HL-60 (cell line): ENCODE measurements at regions not wholly inside any gene's neighbourhood (a gene's known extent, or its start where the extent isn't known, plus 50 kb on each side); places are given as distances from the start of the nearest gene placed in this dataset.

Experiments
- DNase-seq, 2 experiments: peaks; one replicate each; pipeline ENCODE4 v3.0.0-alpha.2; 2010 to 2020; ENCODE audit warnings: low read depth in 1 of 2, low spot score in 1 of 2
- H3K27ac ChIP-seq: fragments of 250-450 bp; sonication (Bioruptor Pico); replicated peaks from 2 replicates; pipeline ENCODE4 v1.5.1; 2020; ENCODE audit warnings: mild to moderate bottlenecking, moderate library complexity
- H3K27me3 ChIP-seq: fragments of 250-450 bp; sonication (Bioruptor Pico); 2 replicates; pipeline ENCODE4 v1.5.1; 2021; ENCODE audit warnings: mild to moderate bottlenecking, moderate library complexity; ENCODE audit not compliant: insufficient read depth, poor library complexity, severe bottlenecking
- H3K4me3 ChIP-seq: replicated peaks from 2 replicates; pipeline ENCODE4 v1.5.1; 2011; ENCODE audit warnings: mild to moderate bottlenecking, control low read depth, low read length; ENCODE audit not compliant: insufficient read depth
- CTCF ChIP-seq: IDR thresholded peaks from one replicate; pipeline ENCODE4 v1.5.1; 2011; ENCODE audit warnings: low read length, control low read depth, inconsistent platforms; ENCODE audit not compliant: insufficient read depth
- GABPA ChIP-seq: IDR thresholded peaks from 2 replicates; pipeline ENCODE4 v1.6.1; 2012; ENCODE audit warnings: low read depth
- POLR2AphosphoS5 ChIP-seq: IDR thresholded peaks from 2 replicates; pipeline ENCODE4 v1.6.1; 2012; ENCODE audit warnings: low read depth
- REST ChIP-seq: IDR thresholded peaks from 2 replicates; pipeline ENCODE4 v1.6.1; 2012; ENCODE audit warnings: low read depth; ENCODE audit not compliant: insufficient replicate concordance
- SPI1 ChIP-seq: IDR thresholded peaks from 2 replicates; pipeline ENCODE4 v1.6.1; 2012; ENCODE audit warnings: low read depth, mild to moderate bottlenecking, borderline replicate concordance

GRCh38 chr16:13312063-13312462 is 410.7 kb downstream of the SHISA9 start:
- no peaks in the 10 kb centered on the region for H3K27me3 ChIP-seq
- H3K4me3 ChIP-seq: no peak overlapping the region

GRCh38 chr16:13313351-13313750 is 412.0 kb downstream of the SHISA9 start:
- DNase-seq: no peak
- H3K27ac ChIP-seq: no peak overlapping the region
- no peak for TF ChIP-seq SPI1
- TF ChIP-seq POLR2AphosphoS5: no peak
- TF ChIP-seq CTCF: no peak
- no peak for TF ChIP-seq GABPA
- TF ChIP-seq REST: no peak
- H3K4me3 ChIP-seq: no peak overlapping the region
- H3K27me3 ChIP-seq: no peaks in the 10 kb centered on the region

More at GRCh38 chr16:13312063-13312462, 410.7 kb downstream of the SHISA9 start:
- no peak overlapping the region for H3K27ac ChIP-seq
- no peak for DNase-seq
- TF ChIP-seq SPI1 (no peak), GABPA (no peak), CTCF (no peak), POLR2AphosphoS5 (no peak), REST (no peak)

- no peak for TF ChIP-seq SPI1
- Histone ChIP-seq H3K27ac (no peak overlapping the region), H3K4me3 (no peak overlapping the region), H3K27me3 (no peaks in the 10 kb centered on the region)
- no peak for DNase-seq
These were observed 413.2 kb downstream of the SHISA9 start for GRCh38 chr16:13314633-13315032.

- H3K27me3 ChIP-seq: no peaks in the 10 kb centered on the region
- TF ChIP-seq POLR2AphosphoS5 (no peak), CTCF (no peak), SPI1 (no peak), GABPA (no peak), REST (no peak)
- DNase-seq: no peak
- H3K27ac ChIP-seq: no peak overlapping the region
- H3K4me3 ChIP-seq: no peak overlapping the region
These were observed 414.4 kb downstream of the SHISA9 start for GRCh38 chr16:13315642-13316427.
